ENCODE measurements at regions not wholly inside any gene's neighbourhood (a gene's known extent, or its start where the extent isn't known, plus 50 kb on each side); places are given as distances from the start of the nearest gene placed in this dataset.

DNA sequence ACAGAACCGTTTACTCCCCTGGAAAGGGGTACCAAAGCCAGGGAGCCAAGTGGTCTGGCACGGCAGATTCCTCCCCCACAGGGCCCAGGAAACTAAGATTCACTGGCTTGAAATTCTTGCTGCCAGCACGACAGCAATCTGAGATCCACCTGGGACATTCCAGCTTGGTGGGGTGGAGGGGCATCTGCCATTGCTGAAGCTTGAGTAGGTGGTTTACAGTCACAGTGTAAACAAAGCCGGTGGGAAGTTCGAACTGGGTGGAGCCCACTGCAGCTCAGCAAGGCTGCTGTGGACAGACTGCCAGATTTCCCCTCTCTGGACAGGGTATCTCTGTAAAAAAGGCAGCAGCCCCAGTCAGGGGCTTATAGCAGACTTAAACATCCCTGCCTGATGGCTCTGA, 901.7 kb upstream of the LRRTM1 start:
- TF ChIP-seq, protein P1, sequence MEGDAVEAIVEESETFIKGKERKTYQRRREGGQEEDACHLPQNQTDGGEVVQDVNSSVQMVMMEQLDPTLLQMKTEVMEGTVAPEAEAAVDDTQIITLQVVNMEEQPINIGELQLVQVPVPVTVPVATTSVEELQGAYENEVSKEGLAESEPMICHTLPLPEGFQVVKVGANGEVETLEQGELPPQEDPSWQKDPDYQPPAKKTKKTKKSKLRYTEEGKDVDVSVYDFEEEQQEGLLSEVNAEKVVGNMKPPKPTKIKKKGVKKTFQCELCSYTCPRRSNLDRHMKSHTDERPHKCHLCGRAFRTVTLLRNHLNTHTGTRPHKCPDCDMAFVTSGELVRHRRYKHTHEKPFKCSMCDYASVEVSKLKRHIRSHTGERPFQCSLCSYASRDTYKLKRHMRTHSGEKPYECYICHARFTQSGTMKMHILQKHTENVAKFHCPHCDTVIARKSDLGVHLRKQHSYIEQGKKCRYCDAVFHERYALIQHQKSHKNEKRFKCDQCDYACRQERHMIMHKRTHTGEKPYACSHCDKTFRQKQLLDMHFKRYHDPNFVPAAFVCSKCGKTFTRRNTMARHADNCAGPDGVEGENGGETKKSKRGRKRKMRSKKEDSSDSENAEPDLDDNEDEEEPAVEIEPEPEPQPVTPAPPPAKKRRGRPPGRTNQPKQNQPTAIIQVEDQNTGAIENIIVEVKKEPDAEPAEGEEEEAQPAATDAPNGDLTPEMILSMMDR (IDR thresholded peaks at IDR 0.05): no peak

DNA sequence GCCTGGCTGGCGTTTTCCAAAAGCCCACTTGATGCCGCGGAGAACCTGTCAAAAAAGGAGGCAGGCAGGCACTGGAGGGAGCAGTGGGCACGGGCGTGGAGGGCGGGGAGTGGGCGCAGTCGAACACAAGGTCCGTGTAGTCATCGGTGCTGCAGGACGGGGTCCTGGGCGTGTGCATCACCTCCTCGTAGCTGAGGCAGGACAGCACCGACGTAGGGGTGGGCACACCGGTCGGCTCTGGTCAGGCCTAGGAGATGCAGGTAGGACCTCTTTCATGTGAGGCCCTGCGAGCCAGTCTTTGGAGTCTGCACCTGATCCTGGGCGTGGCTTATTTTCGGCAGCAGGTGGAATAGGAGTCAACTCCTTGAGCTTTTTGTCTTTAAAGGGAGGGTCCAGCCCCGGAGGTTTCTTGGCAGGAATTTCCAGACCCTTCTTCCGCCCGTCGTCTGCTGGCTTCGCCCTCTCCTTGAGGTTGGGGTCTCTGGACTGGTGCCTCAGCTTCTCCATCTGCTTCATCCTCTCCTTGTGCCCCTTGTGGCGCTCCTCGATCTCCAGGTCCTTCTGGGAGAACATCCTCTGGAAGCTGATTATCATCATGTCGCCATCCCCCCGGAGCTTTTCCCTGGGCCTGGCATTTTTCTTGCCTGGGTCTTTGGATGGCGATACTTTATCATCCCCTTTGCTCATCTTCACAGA, 892.5 kb upstream of the LRRTM1 start:
- TF ChIP-seq, protein P1 (IDR thresholded peaks at IDR 0.05): no peak

GRCh38 chr2:81196383-81196851, 891.9 kb upstream of the LRRTM1 start:
- TF ChIP-seq, protein P1 (IDR thresholded peaks at IDR 0.05): no peak

GRCh38 chr2:81195774-81196382, 891.3 kb upstream of the LRRTM1 start:
- TF ChIP-seq, protein P1 (IDR thresholded peaks at IDR 0.05): no peak

DNA sequence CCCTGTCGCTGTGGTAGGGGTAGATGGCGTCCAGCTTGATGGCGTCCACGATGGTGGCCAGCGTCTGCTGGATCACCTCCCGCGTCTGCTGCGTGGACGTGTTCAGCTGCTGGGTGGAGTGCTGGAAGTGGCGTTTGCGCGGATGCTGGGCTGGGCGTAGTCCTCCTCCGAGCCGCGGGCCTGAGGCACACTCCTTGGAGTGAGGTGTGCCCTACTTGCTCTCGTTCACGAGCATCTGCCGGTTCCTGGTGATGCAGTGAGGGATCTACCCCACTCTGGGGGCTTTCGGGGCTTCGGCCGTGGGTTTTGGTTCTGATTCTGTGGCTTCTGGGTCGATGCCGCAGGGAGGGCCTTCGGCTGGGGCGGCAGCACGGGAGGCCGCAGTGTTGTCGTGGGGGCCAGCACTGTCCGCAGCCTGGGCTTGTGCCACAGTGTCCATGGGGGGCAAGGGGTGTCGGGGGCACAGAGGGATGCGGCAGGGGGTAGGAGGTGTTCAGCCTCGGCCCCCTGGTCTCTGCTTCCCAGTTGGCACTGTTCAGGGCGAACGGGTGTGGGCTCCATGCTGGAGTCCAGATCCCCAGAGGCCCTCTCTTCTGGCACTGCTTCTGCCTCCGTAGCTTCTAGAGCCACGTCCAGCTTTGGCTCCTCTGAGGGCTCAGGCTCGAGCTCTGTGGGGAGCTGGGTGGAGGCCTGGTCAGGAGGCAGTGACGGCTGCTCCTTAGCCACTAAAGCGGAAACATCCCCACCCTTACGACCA, 890.6 kb upstream of the LRRTM1 start:
- TF ChIP-seq, protein P1 (IDR thresholded peaks at IDR 0.05): no peak

DNA sequence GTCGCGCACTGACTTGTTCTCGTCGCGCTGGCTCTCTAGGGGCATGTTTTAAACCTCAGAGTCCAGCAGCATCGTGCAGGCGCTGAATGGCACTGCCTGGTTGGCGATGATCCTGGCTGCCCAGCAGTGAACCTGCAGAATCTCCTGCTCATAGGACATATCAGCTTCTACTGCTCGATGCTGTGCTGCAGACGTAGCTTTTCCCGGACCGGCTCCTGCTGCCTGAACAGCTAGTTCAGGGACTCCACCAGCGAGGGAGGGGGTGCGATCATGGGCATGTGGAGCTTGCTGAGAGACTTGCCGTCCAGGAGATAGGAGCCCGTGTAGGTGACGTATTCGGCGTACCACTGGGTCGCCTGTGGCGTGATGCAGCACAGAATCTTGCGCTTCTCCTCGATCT, 890.0 kb upstream of the LRRTM1 start:
- TF ChIP-seq, protein P1 (IDR thresholded peaks at IDR 0.05): no peak

- TF ChIP-seq, protein P1 (IDR thresholded peaks at IDR 0.05): no peak
Observed at GRCh38 chr2:81194176-81194575, 889.6 kb upstream of the LRRTM1 start.
